ENCODE measurements at regions not wholly inside any gene's neighbourhood (a gene's known extent, or its start where the extent isn't known, plus 50 kb on each side); places are given as distances from the start of the nearest gene placed in this dataset.
A peak's percentile ranks its signal among the peaks of the same experiment; 100 is the strongest.

DNA sequence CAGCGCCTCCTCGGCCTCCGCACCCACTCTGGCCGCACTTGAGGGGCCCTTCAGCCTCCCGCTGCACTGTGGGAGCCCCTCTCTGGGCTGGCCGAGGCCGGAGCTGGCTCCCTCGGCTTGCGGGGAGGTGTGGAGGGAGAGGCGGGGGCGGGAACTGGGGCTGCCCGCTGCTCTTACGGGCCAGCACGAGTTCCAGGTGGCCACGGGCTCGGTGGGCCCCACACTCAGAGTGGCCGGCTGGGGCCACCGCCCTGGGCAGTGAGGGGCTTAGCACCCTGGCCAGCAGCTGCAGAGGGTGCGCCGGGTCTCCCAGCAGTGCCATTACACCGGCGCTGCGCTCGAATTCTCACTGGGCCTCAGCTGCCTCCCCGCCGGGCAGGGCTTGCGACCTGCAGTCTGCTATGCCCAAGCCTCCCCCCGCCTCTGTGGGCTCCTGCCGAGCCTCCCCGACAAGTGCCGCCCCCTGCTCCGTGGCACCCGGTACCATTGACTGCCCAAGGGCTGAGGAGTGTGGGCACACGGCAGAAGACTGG is 167.1 kb upstream of the PLSCR5 start:
- no peak for DNase-seq
- H3K27me3 ChIP-seq: no peaks in the 10 kb centered on the region

DNA sequence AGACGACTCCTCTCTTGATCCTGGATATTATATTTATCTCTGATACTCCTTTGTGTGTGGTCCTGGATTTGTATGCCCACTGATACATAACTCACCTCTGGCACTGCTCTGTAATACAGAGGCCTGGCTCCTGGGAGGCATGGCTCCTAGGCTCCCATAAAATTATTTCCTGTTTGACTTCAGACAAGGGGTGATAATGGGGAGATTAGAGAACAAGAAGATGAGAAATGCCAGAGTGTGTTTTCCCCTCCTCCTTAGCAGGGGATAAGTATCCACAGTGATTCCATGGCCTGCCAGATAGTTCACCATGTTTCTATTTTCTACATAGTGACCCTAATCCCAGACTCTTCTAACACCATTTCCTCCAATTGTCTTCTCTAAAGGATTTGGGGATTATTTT is 165.7 kb upstream of the PLSCR5 start:
- no peaks in the 10 kb centered on the region for H3K36me3 ChIP-seq
- no peak overlapping the region for H3K27ac ChIP-seq

More for the DNA sequence above, 167.1 kb upstream of the PLSCR5 start:
- Histone ChIP-seq H3K4me3 (no peak overlapping the region), H3K9me3 (replicated peaks) (no peaks in the 10 kb centered on the region), H3K4me1 (peaks cover 2% of the 10 kb centered on the region; the same call in 1 of the 2 replicates), H3K36me3 (no peaks in the 10 kb centered on the region), H3K27ac (no peak overlapping the region)

GRCh38 chr3:146770301-146770700 is 165.2 kb upstream of the PLSCR5 start:
- H3K4me1 ChIP-seq: no peaks in the 10 kb centered on the region
- H3K27ac ChIP-seq: no peak overlapping the region

More for the DNA sequence above, 165.7 kb upstream of the PLSCR5 start:
- Histone ChIP-seq H3K27me3 (no peaks in the 10 kb centered on the region), H3K4me3 (no peak overlapping the region), H3K4me1 (no peaks in the 10 kb centered on the region), H3K9me3 (replicated peaks) (no peaks in the 10 kb centered on the region)
- peak in 1 of 2 experiments; percentile 36 for DNase-seq

DNA sequence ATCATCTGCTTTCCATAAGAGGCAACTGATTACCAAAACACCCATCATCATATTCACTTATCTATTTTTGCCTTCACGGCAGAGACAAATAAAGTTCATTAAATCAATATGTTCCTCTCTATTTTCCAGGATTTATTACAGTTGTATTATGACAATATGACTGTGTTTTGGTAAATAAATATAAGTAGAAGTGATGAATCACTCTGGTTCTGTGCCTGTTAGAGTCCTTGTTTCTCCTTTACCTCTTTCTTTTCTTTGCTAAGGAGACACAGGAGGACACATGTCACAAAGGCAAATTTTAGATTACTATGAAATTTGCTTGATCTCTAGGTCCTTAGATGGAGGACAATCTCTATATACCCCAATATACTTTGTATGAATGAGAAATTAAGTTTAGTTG is 152.6 kb upstream of the PLSCR5 start:
- Histone ChIP-seq H3K36me3 (no peaks in the 10 kb centered on the region), H3K9me3 (replicated peaks) (no peaks in the 10 kb centered on the region), H3K4me1 (no peaks in the 10 kb centered on the region), H3K4me3 (no peak overlapping the region), H3K27ac (no peak overlapping the region), H3K27me3 (no peaks in the 10 kb centered on the region)
- no peak for DNase-seq

More at GRCh38 chr3:146770301-146770700, 165.2 kb upstream of the PLSCR5 start:
- Histone ChIP-seq H3K27me3 (no peaks in the 10 kb centered on the region), H3K4me3 (no peak overlapping the region), H3K9me3 (replicated peaks) (no peaks in the 10 kb centered on the region), H3K36me3 (no peaks in the 10 kb centered on the region)
- peak in 1 of 2 experiments; percentile 10 for DNase-seq

GRCh38 chr3:146750196-146750595 is 145.1 kb upstream of the PLSCR5 start:
- no peaks in the 10 kb centered on the region for H3K36me3 ChIP-seq
- peak in 1 of 2 experiments; percentile 13 for DNase-seq
- no peak overlapping the region for H3K27ac ChIP-seq
- H3K27me3 ChIP-seq: no peaks in the 10 kb centered on the region
- H3K4me3 ChIP-seq: no peak overlapping the region
- H3K4me1 ChIP-seq: peaks cover 11% of the 10 kb centered on the region
- H3K9me3 ChIP-seq (replicated peaks): no peaks in the 10 kb centered on the region

GRCh38 chr3:146747928-146748327 is 142.8 kb upstream of the PLSCR5 start:
- Histone ChIP-seq H3K4me1 (peaks cover 11% of the 10 kb centered on the region), H3K27me3 (no peaks in the 10 kb centered on the region), H3K9me3 (replicated peaks) (no peaks in the 10 kb centered on the region), H3K27ac (no peak overlapping the region), H3K4me3 (no peak overlapping the region), H3K36me3 (no peaks in the 10 kb centered on the region)
- peak in 1 of 2 experiments; percentile 60 for DNase-seq

- no peak overlapping the region for H3K27ac ChIP-seq
- peak in 1 of 2 experiments; percentile 14 for DNase-seq
Observed at GRCh38 chr3:146747051-146747450, 141.9 kb upstream of the PLSCR5 start.

GRCh38 chr3:146746190-146746589 is 141.0 kb upstream of the PLSCR5 start:
- Histone ChIP-seq H3K36me3 (no peaks in the 10 kb centered on the region), H3K27ac (no peak overlapping the region)

More at GRCh38 chr3:146747051-146747450, 141.9 kb upstream of the PLSCR5 start:
- Histone ChIP-seq H3K4me3 (no peak overlapping the region), H3K36me3 (no peaks in the 10 kb centered on the region), H3K27me3 (no peaks in the 10 kb centered on the region), H3K9me3 (replicated peaks) (no peaks in the 10 kb centered on the region), H3K4me1 (peaks cover 11% of the 10 kb centered on the region)

DNA sequence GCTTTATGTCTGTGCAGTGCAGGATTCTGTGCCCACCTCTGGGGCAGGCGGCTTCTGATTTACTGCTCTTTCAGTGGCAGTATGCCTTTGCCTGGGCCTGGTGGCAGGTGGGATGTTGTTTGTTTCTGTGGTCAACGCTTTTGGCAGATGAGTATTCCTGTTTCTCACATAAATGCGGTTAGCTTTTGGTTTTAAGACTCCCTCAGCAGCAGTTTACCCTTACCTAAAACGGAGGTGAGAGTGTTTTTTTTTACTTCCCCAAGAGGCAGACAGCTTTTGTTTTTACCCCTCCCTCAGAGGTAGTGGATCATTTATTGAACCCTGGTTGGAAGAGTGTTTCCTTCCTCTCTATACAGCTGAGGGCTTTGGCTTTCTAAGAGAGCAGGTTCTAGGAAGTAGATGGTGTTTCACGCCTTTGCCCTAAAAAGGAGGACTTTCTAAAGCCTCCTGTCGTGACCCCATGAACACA is 134.1 kb upstream of the PLSCR5 start:
- H3K36me3 ChIP-seq: no peaks in the 10 kb centered on the region
- H3K27me3 ChIP-seq: no peaks in the 10 kb centered on the region
- no peak overlapping the region for H3K27ac ChIP-seq
- peaks cover 6% of the 10 kb centered on the region for H3K9me3 ChIP-seq (replicated peaks)
- no peaks in the 10 kb centered on the region; the same call in 1 of the 2 replicates for H3K4me1 ChIP-seq
- peak in 1 of 2 experiments; percentile 8 for DNase-seq
- H3K4me3 ChIP-seq: no peak overlapping the region

More at GRCh38 chr3:146746190-146746589, 141.0 kb upstream of the PLSCR5 start:
- no peak for DNase-seq
- no peak overlapping the region for H3K4me3 ChIP-seq
- peaks cover 11% of the 10 kb centered on the region for H3K4me1 ChIP-seq
- H3K27me3 ChIP-seq: no peaks in the 10 kb centered on the region
- H3K9me3 ChIP-seq (replicated peaks): no peaks in the 10 kb centered on the region; the same call in 1 of the 2 replicates

GRCh38 chr3:146732325-146732724 is 127.2 kb upstream of the PLSCR5 start:
- Histone ChIP-seq H3K4me3 (no peak overlapping the region), H3K9me3 (replicated peaks) (no peaks in the 10 kb centered on the region), H3K27me3 (no peaks in the 10 kb centered on the region), H3K4me1 (no peaks in the 10 kb centered on the region), H3K27ac (no peak overlapping the region), H3K36me3 (no peaks in the 10 kb centered on the region)
- DNase-seq: no peak

DNA sequence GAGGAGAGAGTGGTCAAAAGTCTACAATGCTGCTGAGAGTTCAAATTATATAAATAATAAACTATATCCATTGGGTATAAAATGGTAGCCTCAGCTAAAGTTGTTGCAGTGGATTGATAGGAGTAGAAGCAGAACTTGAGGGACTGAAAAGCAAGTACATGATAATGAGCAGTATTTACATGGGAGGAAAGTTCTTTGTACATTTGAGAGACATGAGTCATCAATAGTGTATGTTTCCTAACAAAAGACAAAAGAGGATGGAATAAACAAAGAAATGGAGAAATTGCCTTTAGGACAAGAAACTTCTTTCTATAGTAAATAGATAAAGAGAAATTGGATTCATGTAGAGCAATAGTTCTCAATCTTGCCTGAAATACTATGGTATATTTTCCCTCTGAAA is 110.0 kb upstream of the PLSCR5 start:
- Histone ChIP-seq H3K27me3 (no peaks in the 10 kb centered on the region), H3K9me3 (replicated peaks) (no peaks in the 10 kb centered on the region), H3K27ac (no peak overlapping the region), H3K4me1 (no peaks in the 10 kb centered on the region), H3K4me3 (no peak overlapping the region), H3K36me3 (no peaks in the 10 kb centered on the region)
- no peak for DNase-seq

- Histone ChIP-seq H3K27ac (no peak overlapping the region), H3K4me3 (no peak overlapping the region), H3K4me1 (no peaks in the 10 kb centered on the region), H3K9me3 (replicated peaks) (no peaks in the 10 kb centered on the region), H3K36me3 (no peaks in the 10 kb centered on the region), H3K27me3 (no peaks in the 10 kb centered on the region)
- DNase-seq: no peak
Observed at GRCh38 chr3:146712806-146713205, 107.7 kb upstream of the PLSCR5 start.

DNA sequence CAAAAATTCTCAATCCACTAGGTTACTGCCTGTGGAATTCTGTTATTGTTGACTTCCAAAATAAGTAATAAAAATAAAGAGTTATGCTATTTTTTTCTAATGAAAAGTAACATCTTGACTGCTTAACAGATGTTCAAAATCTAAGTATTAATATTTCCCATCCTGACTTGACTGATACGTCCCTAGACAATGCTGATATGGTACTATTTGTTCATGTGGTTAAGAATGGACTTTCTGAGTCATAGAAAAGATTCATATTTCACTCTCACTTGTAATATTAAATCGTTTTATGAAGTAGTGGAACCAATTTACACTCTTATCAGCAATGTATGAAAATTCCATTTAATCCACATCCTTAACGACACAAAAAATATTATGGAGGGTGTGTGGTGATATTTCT is 104.8 kb upstream of the PLSCR5 start:
- no peaks in the 10 kb centered on the region for H3K4me1 ChIP-seq
- H3K36me3 ChIP-seq: no peaks in the 10 kb centered on the region
- H3K4me3 ChIP-seq: no peak overlapping the region
- H3K27me3 ChIP-seq: no peaks in the 10 kb centered on the region
- H3K9me3 ChIP-seq (replicated peaks): no peaks in the 10 kb centered on the region
- no peak for DNase-seq
- no peak overlapping the region for H3K27ac ChIP-seq

DNA sequence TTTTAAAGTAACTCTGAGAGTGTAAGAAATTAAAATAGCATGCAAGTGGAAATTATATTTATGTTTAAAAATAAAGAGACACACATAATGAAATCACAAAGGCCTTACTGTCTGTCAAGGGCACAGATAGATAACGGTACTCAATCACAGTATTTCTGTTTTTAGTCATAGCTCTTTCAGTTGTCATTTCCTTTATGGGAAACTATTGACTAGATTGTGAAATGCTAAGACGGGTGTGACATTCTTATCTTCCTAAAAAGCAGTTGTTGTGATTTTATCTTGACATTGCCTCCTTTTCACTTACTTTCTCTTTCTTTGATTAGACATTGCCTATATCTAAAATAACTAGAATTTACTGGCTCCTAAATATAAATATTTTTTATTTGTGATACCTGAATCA is 100.1 kb upstream of the PLSCR5 start:
- H3K4me1 ChIP-seq: no peaks in the 10 kb centered on the region
- no peak for DNase-seq

DNA sequence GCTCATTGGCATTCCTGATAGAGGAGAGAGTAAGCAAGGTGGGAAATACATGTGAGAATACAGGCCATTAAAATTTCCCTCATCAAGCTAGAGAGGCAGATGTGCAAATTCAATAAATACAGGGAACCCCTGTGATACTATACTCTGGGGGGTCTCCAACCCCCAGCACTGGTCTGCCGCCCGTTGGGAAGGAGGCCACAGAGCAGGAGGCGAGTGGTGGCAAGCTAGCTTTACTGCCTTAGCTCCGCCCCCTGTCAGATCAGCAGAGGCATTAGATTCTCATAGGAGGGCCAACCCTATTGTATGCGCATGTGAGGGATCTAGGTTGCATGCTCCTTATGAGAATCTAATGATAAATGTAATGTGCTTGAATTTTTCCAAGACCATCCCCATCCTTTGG is 97.1 kb upstream of the PLSCR5 start:
- H3K9me3 ChIP-seq (replicated peaks): no peaks in the 10 kb centered on the region
- no peak overlapping the region for H3K4me3 ChIP-seq

More for the DNA sequence above, 100.1 kb upstream of the PLSCR5 start:
- no peaks in the 10 kb centered on the region for H3K36me3 ChIP-seq
- H3K9me3 ChIP-seq (replicated peaks): no peaks in the 10 kb centered on the region
- no peaks in the 10 kb centered on the region for H3K27me3 ChIP-seq
- no peak overlapping the region for H3K27ac ChIP-seq
- no peak overlapping the region for H3K4me3 ChIP-seq

GRCh38 chr3:146701246-146701645 is 96.1 kb upstream of the PLSCR5 start:
- no peak for DNase-seq
- no peaks in the 10 kb centered on the region for H3K9me3 ChIP-seq (replicated peaks)
- no peak overlapping the region for H3K27ac ChIP-seq
- H3K4me3 ChIP-seq: no peak overlapping the region
- no peaks in the 10 kb centered on the region for H3K27me3 ChIP-seq
- H3K36me3 ChIP-seq: no peaks in the 10 kb centered on the region
- no peaks in the 10 kb centered on the region for H3K4me1 ChIP-seq

More for the DNA sequence above, 97.1 kb upstream of the PLSCR5 start:
- Histone ChIP-seq H3K4me1 (no peaks in the 10 kb centered on the region), H3K27me3 (no peaks in the 10 kb centered on the region), H3K27ac (no peak overlapping the region), H3K36me3 (no peaks in the 10 kb centered on the region)
- no peak for DNase-seq

All from SJCRH30 (cell line).